H1 (cell line): ENCODE measurements at regions not wholly inside any gene's neighbourhood (a gene's known extent, or its start where the extent isn't known, plus 50 kb on each side); places are given as distances from the start of the nearest gene placed in this dataset.

Source experiments
- BRCA1 ChIP-seq: IDR thresholded peaks from 2 replicates; pipeline ENCODE4 v1.6.1; 2012; ENCODE audit warnings: low read depth, low read length, improper control_type of control experiment
- CTBP2 ChIP-seq: IDR thresholded peaks from 2 replicates; pipeline ENCODE4 v1.7.0; 2011; ENCODE audit warnings: borderline replicate concordance, mild to moderate bottlenecking, moderate library complexity, mixed read lengths, low read length; ENCODE audit not compliant: insufficient read depth, insufficient read length
- TAF1 ChIP-seq: IDR thresholded peaks from 2 replicates; pipeline ENCODE4 v1.6.1; 2011; ENCODE audit warnings: mild to moderate bottlenecking, low read depth, low read length

- TF ChIP-seq CTBP2 (no peak), TAF1 (no peak), BRCA1 (no peak)
Measured at GRCh38 chr9:119601632-119602031, 232.4 kb upstream of the BRINP1 start (continued).
